ENCODE measurements at regions not wholly inside any gene's neighbourhood (a gene's known extent, or its start where the extent isn't known, plus 50 kb on each side); places are given as distances from the start of the nearest gene placed in this dataset.

GRCh38 chr13:80975903-80976302, 635.0 kb upstream of the SPRY2 start:
- no peak for DNase-seq (ENCODE audit: extremely low spot score)
- CTCF ChIA-PET, result interaction anchor here (0.6 to 0.7 kb wide), 2 partner anchors 74 to 118 kb away, joined by 4 to 5 read pairs; no protein-coding TSS in a partner anchor
- POLR2A ChIA-PET, result no interaction called here
- TF ChIP-seq ELF4 (IDR thresholded peaks at IDR 0.05) (no peak), HDGF (IDR thresholded peaks at IDR 0.05; ENCODE audit: borderline replicate concordance) (no peak), LEF1 (IDR thresholded peaks at IDR 0.05; ENCODE audit: borderline replicate concordance) (no peak), NFRKB (IDR thresholded peaks at IDR 0.05) (no peak), FOXK2 (IDR thresholded peaks at IDR 0.05) (no peak), TARDBP (IDR thresholded peaks at IDR 0.05) (no peak), FOXA1 (IDR thresholded peaks at IDR 0.05) (no peak)

GRCh38 chr13:80973721-80974120, 632.8 kb upstream of the SPRY2 start:
- no peak for DNase-seq (ENCODE audit: extremely low spot score)
- no peak for TF ChIP-seq BHLHE40 (IDR thresholded peaks at IDR 0.05; ENCODE audit: borderline replicate concordance)
- TF ChIP-seq FOXM1 (IDR thresholded peaks at IDR 0.05; ENCODE audit: borderline replicate concordance), result no peak
- no peak for TF ChIP-seq NFRKB (IDR thresholded peaks at IDR 0.05)
- TF ChIP-seq TARDBP (IDR thresholded peaks at IDR 0.05), result no peak
- TF ChIP-seq SP1 (IDR thresholded peaks at IDR 0.05), result no peak
- TF ChIP-seq FOXK2 (IDR thresholded peaks at IDR 0.05), result no peak
- TF ChIP-seq L3MBTL2 (conservative IDR thresholded peaks at IDR 0.05), result no peak
- TF ChIP-seq PKNOX1 (IDR thresholded peaks at IDR 0.05), result no peak
- no peak for TF ChIP-seq FOXA1 (IDR thresholded peaks at IDR 0.05)
- CTCF ChIA-PET, result no interaction called here
- POLR2A ChIA-PET, result no interaction called here

- DNase-seq (ENCODE audit: extremely low spot score), result no peak
- ChIA-PET CTCF (no interaction called here), POLR2A (no interaction called here)
- no peak for TF ChIP-seq SP1 (IDR thresholded peaks at IDR 0.05)
- TF ChIP-seq HDGF (IDR thresholded peaks at IDR 0.05; ENCODE audit: borderline replicate concordance), result no peak
- no peak for TF ChIP-seq LEF1 (IDR thresholded peaks at IDR 0.05; ENCODE audit: borderline replicate concordance)
- TF ChIP-seq PKNOX1 (IDR thresholded peaks at IDR 0.05), result no peak
- no peak for TF ChIP-seq FOXA1 (IDR thresholded peaks at IDR 0.05)
- no peak for TF ChIP-seq BHLHE40 (IDR thresholded peaks at IDR 0.05; ENCODE audit: borderline replicate concordance)
- TF ChIP-seq ZNF384 (IDR thresholded peaks at IDR 0.05), result no peak
These were observed 632.0 kb upstream of the SPRY2 start for GRCh38 chr13:80972857-80973478.

- DNase-seq (ENCODE audit: extremely low spot score), result no peak
- CTCF ChIA-PET, result no interaction called here
- TF ChIP-seq LEF1 (IDR thresholded peaks at IDR 0.05; ENCODE audit: borderline replicate concordance) (no peak), ARNT (IDR thresholded peaks at IDR 0.05) (no peak), PKNOX1 (IDR thresholded peaks at IDR 0.05) (no peak), SP1 (IDR thresholded peaks at IDR 0.05) (no peak), L3MBTL2 (conservative IDR thresholded peaks at IDR 0.05) (no peak), ZNF384 (IDR thresholded peaks at IDR 0.05) (no peak), NFRKB (IDR thresholded peaks at IDR 0.05) (no peak), BHLHE40 (IDR thresholded peaks at IDR 0.05; ENCODE audit: borderline replicate concordance) (no peak), ELF4 (IDR thresholded peaks at IDR 0.05) (no peak), FOXM1 (IDR thresholded peaks at IDR 0.05; ENCODE audit: borderline replicate concordance) (no peak), FOXA1 (IDR thresholded peaks at IDR 0.05) (no peak), FOXK2 (IDR thresholded peaks at IDR 0.05) (no peak), SUZ12 (IDR thresholded peaks at IDR 0.05) (no peak), HDGF (IDR thresholded peaks at IDR 0.05; ENCODE audit: borderline replicate concordance) (no peak), CTBP1 (IDR thresholded peaks at IDR 0.05; ENCODE audit: borderline replicate concordance) (no peak), TARDBP (IDR thresholded peaks at IDR 0.05) (no peak)
- POLR2A ChIA-PET, result no interaction called here
These were observed 624.2 kb upstream of the SPRY2 start for GRCh38 chr13:80965097-80965496.

- POLR2A ChIA-PET, result no interaction called here
- no peak for TF ChIP-seq NFRKB (IDR thresholded peaks at IDR 0.05)
- TF ChIP-seq LEF1 (IDR thresholded peaks at IDR 0.05; ENCODE audit: borderline replicate concordance), result no peak
- TF ChIP-seq TARDBP (IDR thresholded peaks at IDR 0.05), result no peak
- no peak for TF ChIP-seq BHLHE40 (IDR thresholded peaks at IDR 0.05; ENCODE audit: borderline replicate concordance)
- no peak for TF ChIP-seq SP1 (IDR thresholded peaks at IDR 0.05)
- no peak for TF ChIP-seq CTBP1 (IDR thresholded peaks at IDR 0.05; ENCODE audit: borderline replicate concordance)
- no peak for TF ChIP-seq FOXK2 (IDR thresholded peaks at IDR 0.05)
- TF ChIP-seq ARNT (IDR thresholded peaks at IDR 0.05), result no peak
- TF ChIP-seq PKNOX1 (IDR thresholded peaks at IDR 0.05), result no peak
- no peak for TF ChIP-seq FOXA1 (IDR thresholded peaks at IDR 0.05)
- no peak for TF ChIP-seq FOXM1 (IDR thresholded peaks at IDR 0.05; ENCODE audit: borderline replicate concordance)
- TF ChIP-seq ZNF384 (IDR thresholded peaks at IDR 0.05), result no peak
- TF ChIP-seq L3MBTL2 (conservative IDR thresholded peaks at IDR 0.05), result no peak
- no peak for TF ChIP-seq ELF4 (IDR thresholded peaks at IDR 0.05)
- TF ChIP-seq SUZ12 (IDR thresholded peaks at IDR 0.05), result no peak
- TF ChIP-seq HDGF (IDR thresholded peaks at IDR 0.05; ENCODE audit: borderline replicate concordance), result no peak
- CTCF ChIA-PET, result no interaction called here
- peak; percentile 46 for DNase-seq (ENCODE audit: extremely low spot score)
These were observed 621.9 kb upstream of the SPRY2 start for GRCh38 chr13:80962855-80963254.

- POLR2A ChIA-PET, result no interaction called here
- no peak for TF ChIP-seq ARNT (IDR thresholded peaks at IDR 0.05)
- no peak for TF ChIP-seq HDGF (IDR thresholded peaks at IDR 0.05; ENCODE audit: borderline replicate concordance)
- TF ChIP-seq FOXA1 (IDR thresholded peaks at IDR 0.05), result no peak
- no peak for TF ChIP-seq SUZ12 (IDR thresholded peaks at IDR 0.05)
- no peak for TF ChIP-seq ZNF384 (IDR thresholded peaks at IDR 0.05)
- no peak for TF ChIP-seq LEF1 (IDR thresholded peaks at IDR 0.05; ENCODE audit: borderline replicate concordance)
- no peak for TF ChIP-seq ELF4 (IDR thresholded peaks at IDR 0.05)
- TF ChIP-seq BHLHE40 (IDR thresholded peaks at IDR 0.05; ENCODE audit: borderline replicate concordance), result no peak
- TF ChIP-seq FOXM1 (IDR thresholded peaks at IDR 0.05; ENCODE audit: borderline replicate concordance), result no peak
- TF ChIP-seq NFRKB (IDR thresholded peaks at IDR 0.05), result no peak
- no peak for DNase-seq (ENCODE audit: extremely low spot score)
- CTCF ChIA-PET, result interaction anchor here (0.9 kb wide), 1 partner anchor 17 kb away, joined by 4 read pairs; no protein-coding TSS in a partner anchor
These were observed 621.2 kb upstream of the SPRY2 start for GRCh38 chr13:80962173-80962572.
